Testis (tissue), 2 donors: ENCODE measurements at regions not wholly inside any gene's neighbourhood (a gene's known extent, or its start where the extent isn't known, plus 50 kb on each side); places are given as distances from the start of the nearest gene placed in this dataset.

Source experiments
- CTCF ChIP-seq, 3 experiments: fragments of 450-650 bp in 2 of 3; fragments of 200-600 bp in 1 of 3; sonication (generic) in 1 of 3; IDR thresholded peaks; one replicate each; pipeline ENCODE4 v1.5.1; 2016 to 2019; ENCODE audit warnings: antibody characterized with exemption in 3 of 3, mild to moderate bottlenecking in 2 of 3, moderate library complexity in 1 of 3
- POLR2A ChIP-seq: fragments of 450-650 bp; IDR thresholded peaks from one replicate; pipeline ENCODE4 v1.6.1; 2017; ENCODE audit warnings: antibody characterized with exemption, mild to moderate bottlenecking, moderate library complexity

GRCh38 chr14:83251402-83251801, 1717.7 kb upstream of the SEL1L start:
- TF ChIP-seq POLR2A (no peak), CTCF (IDR thresholded peaks at IDR 0.05) (no peak)
